Kidney epithelial cell (primary cell): ENCODE measurements at regions not wholly inside any gene's neighbourhood (a gene's known extent, or its start where the extent isn't known, plus 50 kb on each side); places are given as distances from the start of the nearest gene placed in this dataset.

Experiments used
- DNase-seq: peaks from one replicate; pipeline ENCODE4 v3.0.0-alpha.2; 2010; ENCODE audit warnings: low read depth
- H3K27me3 ChIP-seq: 2 replicates; pipeline ENCODE4 v1.6.0; 2011; ENCODE audit warnings: low read length; ENCODE audit not compliant: control insufficient read depth, insufficient read depth
- H3K36me3 ChIP-seq: 2 replicates; pipeline ENCODE4 v1.5.1; 2011; ENCODE audit warnings: low read length; ENCODE audit not compliant: control insufficient read depth, insufficient read depth
- H3K4me3 ChIP-seq: 2 replicates; pipeline ENCODE4 v1.5.1; 2011; ENCODE audit warnings: low read depth, mild to moderate bottlenecking, control low read depth, low read length
- CTCF ChIP-seq: IDR thresholded peaks from 2 replicates; pipeline ENCODE4 v1.5.1; 2011; ENCODE audit warnings: mild to moderate bottlenecking, moderate library complexity, low read length, control low read depth, inconsistent platforms; ENCODE audit not compliant: insufficient read depth, poor library complexity, severe bottlenecking

DNA sequence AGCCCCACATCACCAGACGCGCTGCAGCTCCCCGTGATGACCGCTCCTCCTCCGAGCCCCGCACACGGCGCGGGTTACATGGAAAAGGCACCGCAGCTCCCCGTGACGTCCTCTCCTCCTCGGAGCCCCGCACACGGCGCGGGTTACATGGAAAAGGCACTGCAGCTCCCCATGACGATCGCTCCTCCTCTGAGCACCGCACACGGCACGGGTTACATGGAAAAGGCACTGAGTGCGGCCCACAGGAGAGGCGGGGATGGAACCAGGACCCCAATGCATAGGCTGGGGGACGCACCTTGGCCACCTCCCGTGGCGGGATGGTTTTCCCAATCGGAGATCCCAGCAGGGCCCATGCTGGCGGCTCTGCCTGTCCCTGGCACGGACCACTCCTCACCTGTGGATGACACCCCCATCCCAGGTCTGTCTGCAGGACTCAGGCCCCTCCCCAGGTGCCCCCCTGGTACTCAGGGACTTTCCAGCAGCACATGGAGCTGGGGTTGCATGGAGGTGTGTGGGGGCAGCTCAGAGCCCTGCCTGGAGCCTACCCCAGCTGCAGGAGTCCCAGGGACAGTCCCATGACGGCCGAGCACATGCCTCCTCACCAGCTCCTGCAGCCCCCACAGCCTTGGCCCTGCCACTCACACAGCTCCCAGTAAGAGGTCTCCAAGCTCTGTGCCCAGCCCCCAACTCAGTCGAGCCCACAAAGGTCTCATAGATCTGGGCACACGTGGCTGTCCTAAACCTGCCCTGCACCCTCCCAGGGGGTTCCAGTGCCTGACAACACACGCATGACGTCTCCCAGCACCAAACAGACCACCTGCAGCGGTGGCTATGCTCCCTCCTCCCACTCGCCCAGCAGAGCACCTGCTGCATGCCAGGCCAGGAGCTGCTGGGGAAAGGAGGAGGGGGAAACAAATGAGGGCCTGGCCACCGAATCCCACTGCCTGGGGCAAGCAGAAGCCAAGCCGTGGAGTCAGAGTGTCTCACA lies 166.6 kb downstream of the BRD1 start:
- no peak for DNase-seq
- Histone ChIP-seq H3K27me3 (peaks cover 10% of the 10 kb centered on the region), H3K36me3 (no peaks in the 10 kb centered on the region), H3K4me3 (no peak overlapping the region)
- no peak for TF ChIP-seq CTCF

DNA sequence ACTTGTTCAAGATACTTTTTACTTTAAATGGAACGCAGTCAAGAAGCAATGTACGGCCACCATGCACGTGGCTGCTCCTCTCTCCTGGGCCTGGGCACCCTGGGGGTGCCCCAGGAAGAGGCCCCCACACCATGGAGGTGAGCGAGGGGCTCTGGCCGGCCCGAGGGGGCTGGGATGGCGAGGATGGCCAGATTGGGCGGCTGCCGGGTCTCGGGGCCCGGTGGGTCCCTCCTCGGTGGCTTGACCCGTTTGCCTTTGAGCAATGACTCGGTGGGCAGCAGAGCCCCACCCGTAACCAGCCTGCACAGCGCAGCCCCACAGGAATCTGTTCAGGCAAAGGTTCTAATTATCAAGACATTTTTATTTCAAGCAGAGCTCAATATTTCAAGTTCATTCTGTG lies 167.4 kb downstream of the BRD1 start:
- H3K27me3 ChIP-seq: peaks cover 10% of the 10 kb centered on the region
- DNase-seq: no peak

GRCh38 chr22:49659924-49660315 lies 167.8 kb downstream of the BRD1 start:
- no peaks in the 10 kb centered on the region for H3K36me3 ChIP-seq

More for the DNA sequence above, 167.4 kb downstream of the BRD1 start:
- no peak for TF ChIP-seq CTCF
- no peak overlapping the region for H3K4me3 ChIP-seq
- no peaks in the 10 kb centered on the region for H3K36me3 ChIP-seq

DNA sequence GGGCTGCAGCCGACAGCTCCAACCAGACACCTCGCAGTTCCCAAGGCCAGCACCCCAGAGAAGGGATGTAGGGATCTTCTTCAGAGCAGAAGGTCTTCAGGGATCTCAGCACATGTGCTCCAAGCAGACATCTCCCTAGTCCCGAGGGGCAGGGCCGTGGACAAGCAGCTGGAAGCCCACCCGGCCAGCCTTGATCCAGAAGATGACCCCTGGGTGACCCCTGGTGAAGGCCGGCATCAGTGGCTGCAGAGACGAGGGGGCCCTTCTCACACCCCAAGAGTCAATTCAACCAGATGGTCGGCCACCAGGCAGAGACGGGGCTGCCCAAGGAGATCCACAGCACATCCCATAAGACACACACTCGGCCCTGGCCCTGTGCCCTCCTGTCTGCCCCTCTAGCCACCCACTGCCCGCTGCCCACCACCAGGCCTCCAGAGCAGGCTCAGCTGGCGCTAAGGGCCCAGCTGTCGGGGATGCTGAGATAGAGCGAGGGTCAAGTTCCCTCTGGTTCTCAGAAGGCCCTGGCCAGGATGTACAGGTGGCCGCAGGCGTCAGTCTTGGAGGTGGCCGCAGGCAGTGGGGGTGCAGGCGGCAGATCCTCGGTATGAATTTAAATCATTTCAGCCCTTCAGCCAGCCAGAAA lies 168.3 kb downstream of the BRD1 start:
- no peak for TF ChIP-seq CTCF
- peaks cover 3% of the 10 kb centered on the region for H3K27me3 ChIP-seq
- no peaks in the 10 kb centered on the region for H3K36me3 ChIP-seq
- no peak overlapping the region for H3K4me3 ChIP-seq
- no peak for DNase-seq

More at GRCh38 chr22:49659924-49660315, 167.8 kb downstream of the BRD1 start:
- TF ChIP-seq CTCF: no peak
- Histone ChIP-seq H3K4me3 (no peak overlapping the region), H3K27me3 (peaks cover 8% of the 10 kb centered on the region)
- DNase-seq: no peak

DNA sequence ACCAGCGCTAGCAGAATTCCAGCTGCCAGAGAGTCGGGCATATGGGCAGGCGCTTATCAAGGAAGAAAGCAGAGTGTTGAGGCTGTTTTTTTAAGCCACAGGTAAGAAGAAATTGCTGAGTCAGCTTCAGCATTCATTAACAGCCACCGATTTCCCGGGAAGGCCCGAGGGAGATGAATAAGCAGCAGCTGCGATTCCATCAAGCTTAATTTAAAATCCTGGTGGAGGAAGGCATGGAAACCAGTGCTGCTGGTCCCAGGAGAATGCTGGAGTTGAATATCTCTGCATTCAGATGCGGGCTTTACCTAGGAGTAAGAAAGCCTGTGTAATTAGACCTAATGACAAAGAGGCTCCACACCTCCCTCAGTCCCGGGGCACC lies 168.8 kb downstream of the BRD1 start:
- Histone ChIP-seq H3K27me3 (no peaks in the 10 kb centered on the region), H3K36me3 (no peaks in the 10 kb centered on the region), H3K4me3 (no peak overlapping the region)
- no peak for TF ChIP-seq CTCF
- DNase-seq: no peak
